HG03520 (cell line): ENCODE measurements at regions not wholly inside any gene's neighbourhood (a gene's known extent, or its start where the extent isn't known, plus 50 kb on each side); places are given as distances from the start of the nearest gene placed in this dataset.

Experiments
- ATAC-seq: cut with Tn5 transposase; IDR thresholded peaks from one replicate; pipeline ENCODE4 v1.9.1; 2021; ENCODE audit warnings: mild to moderate bottlenecking, moderate library complexity; ENCODE audit not compliant: unreplicated experiment

DNA sequence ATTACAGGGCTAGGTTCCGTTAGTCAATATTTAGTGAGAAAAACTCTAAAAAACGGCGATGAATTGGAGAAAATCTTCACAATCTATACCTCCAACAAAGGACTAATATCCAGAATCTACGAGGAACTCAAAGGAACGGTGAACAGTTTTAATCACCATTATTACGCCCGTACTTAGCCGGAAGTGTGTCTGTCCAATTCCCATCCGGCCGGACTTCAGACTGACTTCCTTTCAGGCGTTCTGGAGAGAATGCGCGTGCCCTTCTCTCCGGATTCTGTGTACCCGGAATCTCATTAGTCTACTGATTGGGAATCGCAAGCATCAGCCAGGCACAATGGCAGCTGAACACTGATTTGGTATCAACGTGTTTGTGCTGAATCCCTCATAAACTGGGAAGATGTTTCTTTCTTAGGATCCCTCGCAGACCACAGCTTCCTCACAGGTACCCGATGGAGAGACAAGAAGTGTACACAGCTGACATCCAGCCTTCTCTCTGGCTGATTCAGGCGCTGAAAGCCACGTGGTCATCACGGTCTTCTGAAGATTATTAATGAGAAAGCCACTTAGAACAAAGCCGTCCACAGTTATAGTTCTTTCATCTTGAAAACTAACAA, 239.9 kb downstream of the ZNF516 start:
- ATAC-seq = no peak

DNA sequence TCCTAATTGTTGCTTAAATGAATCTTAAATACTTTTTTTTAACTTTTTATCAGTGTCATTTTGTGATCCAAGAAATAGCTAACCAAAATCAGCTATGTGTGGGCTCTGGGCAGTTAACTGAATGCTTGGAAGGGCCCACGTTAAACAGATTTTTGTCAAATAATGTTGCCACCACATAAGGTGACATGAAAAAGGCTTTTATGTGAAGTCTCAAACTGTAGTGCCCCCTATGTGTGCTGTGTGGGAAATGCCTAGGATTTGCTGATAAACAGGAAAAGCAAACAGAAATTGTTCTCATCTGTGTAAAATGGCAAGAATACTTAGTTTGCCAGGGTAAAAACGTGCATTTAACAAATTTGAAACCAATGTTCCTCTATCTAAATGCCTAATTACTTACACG, 242.2 kb downstream of the ZNF516 start:
- ATAC-seq = no peak

DNA sequence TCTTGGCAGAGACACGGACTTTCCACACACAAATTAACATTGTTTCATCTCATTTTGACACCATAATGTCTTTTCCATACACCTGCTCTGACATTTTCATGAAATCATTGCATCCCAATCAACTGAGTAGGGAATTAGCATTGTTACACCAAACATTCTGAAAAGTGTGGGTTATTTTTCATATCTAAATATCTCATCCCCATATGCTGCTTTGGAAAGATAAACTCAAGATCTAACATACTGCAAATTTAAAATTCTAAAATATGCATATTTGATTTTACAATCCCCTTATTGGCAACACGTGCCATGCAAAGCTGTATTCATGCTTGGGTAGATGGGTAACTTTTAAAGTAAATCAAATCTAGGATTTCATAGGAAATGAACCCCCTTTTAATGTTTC, 242.9 kb downstream of the ZNF516 start:
- ATAC-seq = no peak

- ATAC-seq = no peak
These were observed 243.4 kb downstream of the ZNF516 start for GRCh38 chr18:76251691-76252090.

DNA sequence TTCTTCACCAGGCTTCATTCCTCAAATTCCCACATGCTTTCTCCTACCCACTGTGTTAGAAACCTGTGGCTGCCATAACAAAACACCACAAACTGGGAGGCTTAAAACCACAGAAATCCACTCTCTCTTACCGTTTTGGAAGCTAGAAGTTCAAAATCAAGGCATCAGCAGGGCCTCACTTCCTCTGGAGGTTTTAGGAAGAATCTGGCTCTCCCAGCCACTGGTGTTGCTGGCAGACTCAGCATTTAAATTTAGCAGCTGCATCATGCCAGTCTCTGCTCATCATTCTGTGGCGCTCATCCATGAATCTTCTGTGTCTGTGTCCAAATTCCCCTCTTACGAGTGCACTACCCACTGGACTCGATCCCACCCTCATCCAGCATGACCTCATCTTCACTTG, 248.5 kb downstream of the ZNF516 start:
- no peak for ATAC-seq

- ATAC-seq = no peak
These were observed 260.4 kb downstream of the ZNF516 start for GRCh38 chr18:76234676-76235060.

DNA sequence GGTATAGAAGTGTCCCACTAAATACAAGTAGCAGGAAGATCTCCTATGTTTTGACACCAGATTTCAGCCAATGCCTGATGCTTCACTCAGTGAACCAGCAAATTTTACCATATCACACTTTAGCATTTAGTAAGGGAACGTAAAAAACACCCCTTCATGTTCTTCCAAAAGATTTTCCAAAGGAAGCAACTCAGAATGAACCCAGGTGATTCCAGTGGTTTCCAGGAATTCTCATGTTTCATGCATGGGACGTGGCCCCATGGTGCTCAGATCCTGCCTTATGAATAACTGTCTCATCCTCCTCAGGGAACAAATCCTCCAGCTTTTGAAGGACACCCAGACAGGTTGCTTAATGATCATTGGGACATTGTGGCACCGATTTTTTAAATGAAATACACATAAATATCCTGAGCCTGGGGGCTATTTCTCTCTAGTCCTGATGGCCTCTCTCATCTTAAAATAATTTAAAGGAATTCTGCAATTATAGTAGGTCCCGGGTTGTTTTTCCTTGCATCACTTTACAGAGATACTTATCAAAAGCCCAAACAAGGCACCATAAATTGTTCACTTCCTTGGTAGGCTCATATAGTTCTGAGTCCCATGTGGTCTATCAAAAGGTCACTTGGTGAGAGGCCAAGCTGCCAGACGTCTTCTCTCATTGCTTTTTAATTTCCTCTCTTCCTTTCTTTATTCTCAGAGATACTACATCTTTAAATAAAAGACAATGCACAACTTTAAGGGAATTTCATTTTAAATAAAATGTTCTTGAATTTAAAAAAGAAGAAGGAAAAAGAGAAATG, 261.0 kb downstream of the ZNF516 start:
- no peak for ATAC-seq

GRCh38 chr18:76233406-76233805, 261.6 kb downstream of the ZNF516 start:
- ATAC-seq = no peak

DNA sequence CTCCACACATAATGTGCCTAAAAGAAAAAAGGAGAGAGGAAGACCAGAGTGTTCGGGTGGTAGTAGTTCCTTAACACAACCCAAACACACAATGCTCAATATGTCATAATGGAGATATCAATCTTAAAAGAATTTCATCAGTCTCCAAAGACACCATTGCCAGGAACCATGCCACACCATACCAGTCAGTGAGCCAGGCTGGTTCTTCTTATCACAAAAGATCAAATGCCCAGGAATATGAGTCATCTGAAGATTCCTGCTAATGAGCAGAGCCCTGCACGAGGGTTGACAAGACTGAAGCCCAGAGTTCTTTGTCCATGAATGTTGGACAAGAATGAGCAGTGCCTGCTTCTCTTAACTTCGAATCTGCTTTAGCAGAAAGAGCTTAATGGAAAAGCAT, 262.3 kb downstream of the ZNF516 start:
- ATAC-seq = no peak

GRCh38 chr18:76232010-76232409, 263.0 kb downstream of the ZNF516 start:
- ATAC-seq = no peak

GRCh38 chr18:76231402-76231801, 263.6 kb downstream of the ZNF516 start:
- ATAC-seq = no peak

- no peak for ATAC-seq
These were observed 264.3 kb downstream of the ZNF516 start for GRCh38 chr18:76230791-76231190.

GRCh38 chr18:76228716-76229115, 266.3 kb downstream of the ZNF516 start:
- ATAC-seq = no peak

DNA sequence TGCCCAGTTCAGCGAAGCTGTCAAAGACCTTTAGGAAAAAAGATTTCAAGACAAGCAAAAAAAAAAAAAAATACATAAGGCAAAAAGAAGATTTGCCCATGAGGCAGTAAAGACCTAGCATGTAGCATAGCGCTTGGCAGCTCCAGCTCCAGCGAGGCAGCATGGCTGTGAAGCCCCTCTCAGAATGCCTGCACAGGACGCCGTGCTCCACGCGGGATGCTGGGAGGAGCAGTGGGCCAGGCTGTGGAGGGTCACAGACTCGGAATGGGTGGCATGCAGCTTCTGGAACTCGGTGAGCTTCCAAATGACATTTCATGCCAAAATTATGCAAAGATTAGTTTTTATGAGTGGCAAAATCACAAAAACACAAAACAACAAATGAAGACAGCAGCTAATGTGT, 267.3 kb downstream of the ZNF516 start:
- ATAC-seq = no peak

- ATAC-seq = no peak
These were observed 271.6 kb downstream of the ZNF516 start for GRCh38 chr18:76223403-76223802.

DNA sequence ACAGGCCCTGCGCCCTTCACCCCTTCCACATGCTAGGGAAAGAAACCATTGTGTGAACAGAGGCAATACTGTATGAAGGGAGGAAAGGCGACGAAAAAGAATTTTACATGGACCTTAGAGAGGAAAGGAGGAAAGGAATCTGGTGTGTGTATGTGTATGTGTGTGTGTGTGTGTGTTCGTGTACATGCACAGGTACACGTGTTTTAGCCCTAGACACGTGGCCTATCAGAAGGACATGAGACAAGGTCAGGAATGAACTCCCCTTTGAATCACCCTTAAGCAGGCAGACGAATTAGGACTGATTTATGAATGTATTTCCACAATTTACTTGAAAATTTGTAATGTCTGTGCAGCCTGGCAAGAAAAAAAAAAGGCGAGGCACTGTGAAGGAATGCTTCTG, 276.0 kb downstream of the ZNF516 start:
- ATAC-seq = no peak

DNA sequence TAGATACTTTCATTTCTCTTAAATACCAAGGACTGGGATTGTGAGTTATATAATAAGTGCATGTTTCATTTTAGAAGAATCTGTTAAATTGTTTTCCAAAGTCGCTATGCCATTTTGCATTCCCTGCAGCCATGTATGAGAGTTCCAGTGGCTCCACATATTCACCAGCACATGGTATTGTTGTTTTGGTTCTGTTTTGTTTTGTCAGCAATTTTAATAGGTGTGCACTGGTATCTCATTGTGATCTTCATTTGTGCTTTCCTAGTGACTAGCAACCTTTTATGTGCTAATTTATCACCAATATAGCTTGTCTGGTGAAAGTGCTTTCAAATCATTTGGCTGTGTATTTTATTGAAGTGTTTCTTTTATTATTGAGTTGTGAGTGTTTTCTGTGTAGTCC, 278.9 kb downstream of the ZNF516 start:
- ATAC-seq = no peak

DNA sequence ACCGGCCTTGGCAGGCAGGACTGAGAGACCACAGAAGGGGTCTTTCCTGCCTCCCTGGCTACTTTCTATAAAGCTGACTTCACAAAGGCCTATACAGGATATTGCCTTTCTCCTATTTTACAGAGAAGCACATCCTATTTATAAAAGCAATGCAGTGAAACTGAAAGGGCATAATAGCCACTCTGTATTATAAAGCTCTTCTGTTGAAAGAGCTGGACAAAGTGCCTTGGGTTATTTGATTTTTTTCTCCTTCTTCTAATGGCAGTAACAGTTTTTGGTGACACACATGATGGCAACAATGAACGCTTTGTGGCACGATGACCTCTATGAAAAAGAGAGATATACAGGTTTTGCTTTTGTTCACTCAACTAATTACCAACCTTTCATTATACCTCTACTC, 281.1 kb downstream of the ZNF516 start:
- ATAC-seq = no peak

- no peak for ATAC-seq
These were observed 282.1 kb downstream of the ZNF516 start for GRCh38 chr18:76212960-76213359.

DNA sequence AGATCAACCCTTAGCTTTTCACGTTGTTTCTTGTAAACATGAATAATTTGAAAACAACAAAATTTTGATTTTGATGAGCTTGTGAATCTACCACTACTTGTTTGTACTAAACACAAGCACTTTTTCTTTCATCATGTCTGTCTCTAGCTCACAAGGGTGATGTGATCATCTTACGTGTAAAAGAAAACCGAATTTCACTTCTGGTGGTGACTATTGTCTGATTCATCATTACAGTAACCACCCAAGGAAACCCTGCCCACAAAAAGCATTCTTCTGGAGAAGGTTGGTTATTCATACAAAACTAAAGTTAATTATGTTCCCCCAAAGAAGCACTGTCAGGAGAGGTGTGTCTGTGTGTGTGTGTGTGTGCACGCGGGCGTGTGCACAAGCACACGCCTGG, 285.4 kb downstream of the ZNF516 start:
- no peak for ATAC-seq

- no peak for ATAC-seq
These were observed 286.2 kb downstream of the ZNF516 start for GRCh38 chr18:76208678-76209306.

DNA sequence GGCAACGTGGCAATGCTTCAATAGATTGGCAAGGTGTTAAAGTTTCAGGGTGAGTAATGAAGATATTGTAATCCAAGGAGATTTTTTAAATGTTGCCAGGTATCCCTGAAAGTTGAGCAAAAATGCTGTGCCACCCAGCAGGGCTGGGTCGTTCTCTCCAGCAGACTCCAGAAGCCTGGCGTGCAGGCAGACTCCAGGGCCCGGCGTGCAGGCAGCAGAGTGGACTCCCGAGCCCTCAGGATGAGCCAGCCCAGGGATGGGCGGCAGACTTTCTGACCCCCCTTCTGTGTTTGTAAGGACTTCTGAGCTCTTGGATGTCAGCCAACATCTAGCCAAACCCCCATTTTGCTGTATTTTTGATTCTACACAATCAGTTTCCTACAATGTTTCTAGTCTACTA, 289.1 kb downstream of the ZNF516 start:
- ATAC-seq = no peak
